Stomach (tissue), 4 donors: ENCODE measurements at regions not wholly inside any gene's neighbourhood (a gene's known extent, or its start where the extent isn't known, plus 50 kb on each side); places are given as distances from the start of the nearest gene placed in this dataset.

Source experiments
- CTCF ChIP-seq, 7 experiments: fragments of 450-650 bp in 4 of 7; fragments of 200-600 bp in 3 of 7; sonication (generic) in 3 of 7; IDR thresholded peaks; one replicate each; pipeline ENCODE4 v1.5.1; 2016 to 2019; ENCODE audit warnings: antibody characterized with exemption in 7 of 7, control low read depth in 2 of 7, mild to moderate bottlenecking in 1 of 7
- EP300 ChIP-seq: sonication (generic); formaldehyde crosslinking; IDR thresholded peaks from one replicate; pipeline ENCODE4 v1.6.1; 2017; ENCODE audit warnings: antibody characterized with exemption
- POLR2A ChIP-seq, 4 donors: fragments of 450-650 bp; IDR thresholded peaks; one replicate each; pipeline ENCODE4 v1.6.1; 2016; ENCODE audit warnings: antibody characterized with exemption in 4 of 4, control low read depth in 2 of 4, mild to moderate bottlenecking in 1 of 4, moderate library complexity in 1 of 4
- POLR2AphosphoS5 ChIP-seq, 3 donors: sonication (generic); formaldehyde crosslinking; IDR thresholded peaks; one replicate each; pipeline ENCODE4 v1.6.1; 2016; ENCODE audit warnings: antibody characterized with exemption in 3 of 3

DNA sequence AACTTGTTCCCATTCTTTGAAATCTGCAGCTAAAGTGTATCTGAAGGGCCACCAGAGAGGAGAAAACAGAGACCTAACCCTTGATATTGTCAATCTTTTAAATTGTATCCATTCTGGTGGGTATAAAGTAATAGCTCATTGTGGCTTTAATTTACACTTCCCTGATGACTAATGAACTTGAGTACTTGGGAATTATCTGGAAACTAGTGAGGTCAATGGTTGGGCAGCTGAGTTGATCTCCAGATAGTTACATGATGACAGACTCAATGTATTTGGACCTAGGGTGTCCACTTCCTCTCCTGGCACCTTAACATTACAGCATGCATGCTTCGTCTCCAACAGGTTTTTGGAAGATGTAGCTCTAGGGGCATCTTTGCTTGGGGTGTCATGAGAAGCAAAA is 195.2 kb downstream of the PDCD6IP start:
- TF ChIP-seq POLR2A (IDR thresholded peaks at IDR 0.05) (no peak), POLR2AphosphoS5 (IDR thresholded peaks at IDR 0.05) (no peak), CTCF (IDR thresholded peaks at IDR 0.05) (no peak), EP300 (no peak)
